ENCODE measurements at regions not wholly inside any gene's neighbourhood (a gene's known extent, or its start where the extent isn't known, plus 50 kb on each side); places are given as distances from the start of the nearest gene placed in this dataset.

DNA sequence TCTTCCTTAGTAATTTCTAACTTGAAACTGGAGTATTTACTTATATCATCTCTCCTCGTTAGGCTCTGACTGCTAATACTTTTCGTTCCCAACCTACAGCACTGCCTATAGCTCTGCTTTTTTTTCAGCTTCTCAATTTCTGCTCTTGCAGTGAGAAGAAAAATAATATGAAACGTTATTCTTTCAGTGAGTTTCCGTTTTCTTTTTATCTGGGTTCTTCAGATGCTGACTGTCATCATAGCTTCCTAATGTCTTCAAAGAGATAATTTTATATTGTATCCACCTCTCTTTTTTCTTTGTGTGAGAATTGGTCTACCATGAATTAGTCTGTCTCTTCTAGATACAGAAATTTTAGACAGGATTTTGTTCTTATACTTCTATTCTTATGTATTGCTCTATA, 454.9 kb downstream of the LMO7 start:
- H3K27me3 ChIP-seq (ENCODE audit: control insufficient read depth in 1 of 2, insufficient read depth in 2 of 2, low read length in 2 of 2), result no peaks in the 10 kb centered on the region
- no peak overlapping the region for H3K27ac ChIP-seq (ENCODE audit: low read depth, low read length)
- H3K4me1 ChIP-seq (ENCODE audit: control insufficient read depth in 1 of 2, insufficient read depth in 2 of 2, low read length in 2 of 2), result no peaks in the 10 kb centered on the region
- H3K4me3 ChIP-seq (ENCODE audit: low read depth in 1 of 2, low read length in 2 of 2), result no peak overlapping the region
- H3K36me3 ChIP-seq (ENCODE audit: control insufficient read depth in 1 of 2, insufficient read depth in 2 of 2, low read length in 2 of 2), result no peaks in the 10 kb centered on the region
- no peak overlapping the region for H3K9ac ChIP-seq (ENCODE audit: low read depth in 1 of 2, low read length in 2 of 2)
- H3K9me3 ChIP-seq (ENCODE audit: control insufficient read depth in 1 of 2, low read length in 2 of 2), result peaks cover 9 to 11% of the 10 kb centered on the region in 2 donors

DNA sequence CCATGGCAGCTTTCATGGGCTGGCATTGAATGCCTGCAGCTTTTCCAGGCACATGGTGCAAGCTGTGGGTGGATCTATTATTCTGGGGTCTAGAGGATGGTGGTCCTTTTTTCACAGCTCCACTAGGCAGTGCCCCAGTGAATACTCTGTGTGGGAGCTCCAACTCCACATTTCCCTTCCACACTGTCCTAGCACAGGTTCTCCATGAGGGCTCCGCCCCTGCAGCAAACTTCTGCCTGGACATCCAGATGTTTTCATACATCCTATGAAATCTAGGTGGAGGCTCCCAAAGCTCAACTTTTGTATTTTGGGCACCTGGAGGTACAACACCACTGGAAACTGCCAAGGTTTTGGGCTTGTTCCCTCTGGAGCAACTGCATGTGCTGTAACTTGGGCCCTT, 450.6 kb downstream of the LMO7 start:
- H3K4me1 ChIP-seq (ENCODE audit: control insufficient read depth in 1 of 2, insufficient read depth in 2 of 2, low read length in 2 of 2), result no peaks in the 10 kb centered on the region
- H3K27ac ChIP-seq (ENCODE audit: low read depth, low read length), result no peak overlapping the region
- H3K36me3 ChIP-seq (ENCODE audit: control insufficient read depth in 1 of 2, insufficient read depth in 2 of 2, low read length in 2 of 2), result no peaks in the 10 kb centered on the region
- peaks cover 9 to 13% of the 10 kb centered on the region in 2 donors for H3K9me3 ChIP-seq (ENCODE audit: control insufficient read depth in 1 of 2, low read length in 2 of 2)
- no peak overlapping the region for H3K4me3 ChIP-seq (ENCODE audit: low read depth in 1 of 2, low read length in 2 of 2)
- H3K27me3 ChIP-seq (ENCODE audit: control insufficient read depth in 1 of 2, insufficient read depth in 2 of 2, low read length in 2 of 2), result no peaks in the 10 kb centered on the region
- H3K9ac ChIP-seq (ENCODE audit: low read depth in 1 of 2, low read length in 2 of 2), result no peak overlapping the region

DNA sequence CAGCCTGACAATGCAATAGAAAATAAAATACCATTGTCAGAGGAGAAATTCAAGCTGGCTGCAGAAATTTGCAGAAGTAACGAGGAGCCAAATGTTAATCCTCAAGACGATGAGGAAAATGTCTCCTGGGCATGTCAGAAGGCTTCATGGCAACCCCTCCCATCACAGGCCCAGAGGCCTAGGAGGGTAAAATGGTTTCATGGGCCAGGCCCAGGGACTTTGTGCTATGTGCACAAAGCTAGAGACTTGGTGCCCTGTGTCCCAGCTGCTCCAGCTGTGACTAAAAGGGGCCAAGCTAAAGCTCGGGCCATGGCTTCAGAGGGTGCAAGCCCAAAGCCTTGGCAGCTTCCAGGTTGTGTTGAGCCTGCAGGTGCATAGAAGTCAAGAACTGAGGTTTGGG, 431.7 kb downstream of the LMO7 start:
- Histone ChIP-seq H3K9me3 (ENCODE audit: control insufficient read depth in 1 of 2, low read length in 2 of 2) (peaks cover 4 to 5% of the 10 kb centered on the region in 2 donors), H3K4me1 (ENCODE audit: control insufficient read depth in 1 of 2, insufficient read depth in 2 of 2, low read length in 2 of 2) (no peaks in the 10 kb centered on the region), H3K36me3 (ENCODE audit: control insufficient read depth in 1 of 2, insufficient read depth in 2 of 2, low read length in 2 of 2) (no peaks in the 10 kb centered on the region), H3K27ac (ENCODE audit: low read depth, low read length) (no peak overlapping the region), H3K9ac (ENCODE audit: low read depth in 1 of 2, low read length in 2 of 2) (no peak overlapping the region), H3K4me3 (ENCODE audit: low read depth in 1 of 2, low read length in 2 of 2) (no peak overlapping the region), H3K27me3 (ENCODE audit: control insufficient read depth in 1 of 2, insufficient read depth in 2 of 2, low read length in 2 of 2) (no peaks in the 10 kb centered on the region)

DNA sequence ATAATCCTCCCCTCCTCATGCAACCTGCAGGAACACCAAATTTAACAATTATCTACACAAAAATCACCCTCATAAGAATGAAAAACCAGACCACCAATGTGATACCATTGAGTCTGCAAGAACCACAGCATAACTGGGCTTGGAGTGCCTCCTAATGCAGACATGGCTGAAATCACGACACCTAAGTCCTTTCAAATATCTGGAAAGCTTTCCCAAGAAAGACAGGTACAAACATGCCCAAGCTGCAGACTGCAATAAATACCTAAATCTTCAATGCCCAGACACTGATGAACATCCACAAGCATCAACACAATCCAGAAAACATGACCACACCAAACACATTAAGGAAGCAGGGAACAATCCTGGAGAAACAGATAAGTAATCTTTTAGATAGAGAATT, 417.1 kb downstream of the LMO7 start:
- no peak overlapping the region for H3K27ac ChIP-seq (ENCODE audit: low read depth, low read length)
- H3K27me3 ChIP-seq (ENCODE audit: control insufficient read depth in 1 of 2, insufficient read depth in 2 of 2, low read length in 2 of 2), result no peaks in the 10 kb centered on the region
- no peak overlapping the region for H3K9ac ChIP-seq (ENCODE audit: low read depth in 1 of 2, low read length in 2 of 2)
- no peak overlapping the region for H3K4me3 ChIP-seq (ENCODE audit: low read depth in 1 of 2, low read length in 2 of 2)
- no peaks in the 10 kb centered on the region for H3K9me3 ChIP-seq (ENCODE audit: control insufficient read depth in 1 of 2, low read length in 2 of 2)
- H3K36me3 ChIP-seq (ENCODE audit: control insufficient read depth in 1 of 2, insufficient read depth in 2 of 2, low read length in 2 of 2), result no peaks in the 10 kb centered on the region
- no peaks in the 10 kb centered on the region for H3K4me1 ChIP-seq (ENCODE audit: control insufficient read depth in 1 of 2, insufficient read depth in 2 of 2, low read length in 2 of 2)

DNA sequence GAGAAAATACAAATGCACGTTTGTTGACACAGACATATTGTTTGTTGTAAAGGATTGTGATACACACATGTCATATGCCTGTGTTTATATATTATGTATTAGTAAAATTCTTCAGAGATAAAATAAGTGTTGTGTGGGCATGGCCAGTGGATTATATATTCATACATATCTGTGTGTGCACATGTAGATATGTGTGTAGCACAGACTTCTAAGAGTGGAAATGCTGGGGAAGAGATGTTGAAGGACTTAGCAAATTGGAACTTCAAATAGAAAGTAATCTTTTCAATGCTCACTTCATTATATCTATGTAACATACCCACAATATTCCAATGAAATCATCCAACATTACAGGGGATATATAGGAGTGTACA, 413.2 kb downstream of the LMO7 start:
- H3K4me3 ChIP-seq (ENCODE audit: low read depth in 1 of 2, low read length in 2 of 2), result no peak overlapping the region
- H3K4me1 ChIP-seq (ENCODE audit: control insufficient read depth in 1 of 2, insufficient read depth in 2 of 2, low read length in 2 of 2), result no peaks in the 10 kb centered on the region
- H3K9ac ChIP-seq (ENCODE audit: low read depth in 1 of 2, low read length in 2 of 2), result no peak overlapping the region
- no peak overlapping the region for H3K27ac ChIP-seq (ENCODE audit: low read depth, low read length)
- no peaks in the 10 kb centered on the region for H3K36me3 ChIP-seq (ENCODE audit: control insufficient read depth in 1 of 2, insufficient read depth in 2 of 2, low read length in 2 of 2)
- H3K27me3 ChIP-seq (ENCODE audit: control insufficient read depth in 1 of 2, insufficient read depth in 2 of 2, low read length in 2 of 2), result no peaks in the 10 kb centered on the region
- no peaks in the 10 kb centered on the region for H3K9me3 ChIP-seq (ENCODE audit: control insufficient read depth in 1 of 2, low read length in 2 of 2)

DNA sequence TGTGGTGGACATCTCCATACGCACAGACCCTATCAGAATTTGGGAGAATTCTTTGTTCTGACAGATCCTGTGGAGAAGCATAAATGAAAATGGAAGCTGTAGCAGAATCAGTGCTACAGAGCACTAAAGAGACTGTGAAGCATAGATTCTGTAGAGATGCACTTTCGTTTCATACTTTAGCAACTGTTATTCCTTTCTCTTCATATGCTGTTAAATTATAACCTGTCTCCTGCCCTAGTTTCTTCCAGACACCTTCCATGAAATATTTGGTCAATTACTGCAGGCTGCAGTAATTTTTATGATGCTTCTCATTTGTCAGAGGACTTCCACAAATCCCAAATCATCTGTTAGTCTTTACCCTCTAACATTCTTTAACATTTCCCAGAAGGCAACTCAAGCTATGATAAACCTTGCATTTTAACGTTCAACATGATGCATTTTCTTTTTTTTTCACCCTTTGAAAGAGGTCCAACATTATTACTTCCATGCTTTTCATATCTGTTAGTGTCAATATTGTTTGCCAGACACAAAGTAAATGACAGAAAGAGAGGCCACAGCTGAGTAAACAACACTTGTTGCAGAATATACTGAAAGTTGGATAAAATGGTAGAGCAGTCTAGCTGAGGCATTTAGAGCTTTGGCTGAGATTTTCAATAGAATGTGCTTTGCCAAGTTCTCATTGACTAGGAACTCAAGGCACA, 412.7 kb downstream of the LMO7 start:
- H3K4me1 ChIP-seq (ENCODE audit: control insufficient read depth in 1 of 2, insufficient read depth in 2 of 2, low read length in 2 of 2), result no peaks in the 10 kb centered on the region
- no peak overlapping the region for H3K27ac ChIP-seq (ENCODE audit: low read depth, low read length)
- no peaks in the 10 kb centered on the region for H3K27me3 ChIP-seq (ENCODE audit: control insufficient read depth in 1 of 2, insufficient read depth in 2 of 2, low read length in 2 of 2)
- no peak overlapping the region for H3K9ac ChIP-seq (ENCODE audit: low read depth in 1 of 2, low read length in 2 of 2)
- H3K9me3 ChIP-seq (ENCODE audit: control insufficient read depth in 1 of 2, low read length in 2 of 2), result no peaks in the 10 kb centered on the region
- H3K36me3 ChIP-seq (ENCODE audit: control insufficient read depth in 1 of 2, insufficient read depth in 2 of 2, low read length in 2 of 2), result no peaks in the 10 kb centered on the region
- no peak overlapping the region for H3K4me3 ChIP-seq (ENCODE audit: low read depth in 1 of 2, low read length in 2 of 2)

DNA sequence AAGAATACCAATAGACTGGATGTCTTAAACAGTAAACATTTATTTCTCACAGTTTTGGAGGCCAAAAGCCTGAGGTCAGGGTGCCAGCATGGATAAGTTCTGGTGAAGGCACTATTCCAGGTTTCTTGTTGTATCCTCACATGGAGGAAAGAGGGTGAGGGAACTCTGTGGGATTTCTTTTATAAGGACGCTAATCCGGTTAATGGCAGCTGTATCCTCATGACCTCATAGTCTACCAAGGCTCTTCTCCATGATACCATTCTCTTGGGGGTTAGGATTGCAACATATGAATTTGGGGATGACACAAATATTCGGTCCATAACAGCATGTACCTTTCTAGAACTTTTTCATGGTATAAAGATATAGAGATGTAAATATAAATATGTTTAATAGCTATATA, 412.0 kb downstream of the LMO7 start:
- no peak overlapping the region for H3K9ac ChIP-seq (ENCODE audit: low read depth in 1 of 2, low read length in 2 of 2)
- H3K27ac ChIP-seq (ENCODE audit: low read depth, low read length), result no peak overlapping the region
- no peak overlapping the region for H3K4me3 ChIP-seq (ENCODE audit: low read depth in 1 of 2, low read length in 2 of 2)
- H3K9me3 ChIP-seq (ENCODE audit: control insufficient read depth in 1 of 2, low read length in 2 of 2), result no peaks in the 10 kb centered on the region
- no peaks in the 10 kb centered on the region for H3K27me3 ChIP-seq (ENCODE audit: control insufficient read depth in 1 of 2, insufficient read depth in 2 of 2, low read length in 2 of 2)
- H3K36me3 ChIP-seq (ENCODE audit: control insufficient read depth in 1 of 2, insufficient read depth in 2 of 2, low read length in 2 of 2), result no peaks in the 10 kb centered on the region
- no peaks in the 10 kb centered on the region for H3K4me1 ChIP-seq (ENCODE audit: control insufficient read depth in 1 of 2, insufficient read depth in 2 of 2, low read length in 2 of 2)

DNA sequence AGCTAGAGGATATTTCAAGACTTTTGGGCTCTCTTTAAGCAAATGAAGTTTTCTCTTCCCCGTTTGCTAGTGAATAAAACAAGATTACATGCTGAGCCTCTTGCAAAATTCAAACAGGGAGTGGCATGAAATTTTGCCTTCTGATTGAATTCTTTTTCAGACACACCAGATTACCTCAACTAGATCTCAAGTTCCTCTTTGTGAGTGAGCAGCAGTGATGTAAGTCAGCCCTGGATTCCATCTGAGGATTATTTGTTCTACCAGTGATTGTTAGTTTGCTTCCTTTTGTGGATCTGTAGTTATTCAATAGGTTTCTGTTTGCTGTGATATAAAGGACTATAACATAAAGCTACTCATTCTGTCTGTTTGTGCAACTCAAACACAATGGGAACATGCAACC, 407.7 kb downstream of the LMO7 start:
- no peaks in the 10 kb centered on the region for H3K36me3 ChIP-seq (ENCODE audit: control insufficient read depth in 1 of 2, insufficient read depth in 2 of 2, low read length in 2 of 2)
- H3K4me3 ChIP-seq (ENCODE audit: low read depth in 1 of 2, low read length in 2 of 2), result no peak overlapping the region
- no peak overlapping the region for H3K27ac ChIP-seq (ENCODE audit: low read depth, low read length)
- H3K4me1 ChIP-seq (ENCODE audit: control insufficient read depth in 1 of 2, insufficient read depth in 2 of 2, low read length in 2 of 2), result no peaks in the 10 kb centered on the region
- no peak overlapping the region for H3K9ac ChIP-seq (ENCODE audit: low read depth in 1 of 2, low read length in 2 of 2)
- H3K9me3 ChIP-seq (ENCODE audit: control insufficient read depth in 1 of 2, low read length in 2 of 2), result no peaks in the 10 kb centered on the region
- H3K27me3 ChIP-seq (ENCODE audit: control insufficient read depth in 1 of 2, insufficient read depth in 2 of 2, low read length in 2 of 2), result no peaks in the 10 kb centered on the region

DNA sequence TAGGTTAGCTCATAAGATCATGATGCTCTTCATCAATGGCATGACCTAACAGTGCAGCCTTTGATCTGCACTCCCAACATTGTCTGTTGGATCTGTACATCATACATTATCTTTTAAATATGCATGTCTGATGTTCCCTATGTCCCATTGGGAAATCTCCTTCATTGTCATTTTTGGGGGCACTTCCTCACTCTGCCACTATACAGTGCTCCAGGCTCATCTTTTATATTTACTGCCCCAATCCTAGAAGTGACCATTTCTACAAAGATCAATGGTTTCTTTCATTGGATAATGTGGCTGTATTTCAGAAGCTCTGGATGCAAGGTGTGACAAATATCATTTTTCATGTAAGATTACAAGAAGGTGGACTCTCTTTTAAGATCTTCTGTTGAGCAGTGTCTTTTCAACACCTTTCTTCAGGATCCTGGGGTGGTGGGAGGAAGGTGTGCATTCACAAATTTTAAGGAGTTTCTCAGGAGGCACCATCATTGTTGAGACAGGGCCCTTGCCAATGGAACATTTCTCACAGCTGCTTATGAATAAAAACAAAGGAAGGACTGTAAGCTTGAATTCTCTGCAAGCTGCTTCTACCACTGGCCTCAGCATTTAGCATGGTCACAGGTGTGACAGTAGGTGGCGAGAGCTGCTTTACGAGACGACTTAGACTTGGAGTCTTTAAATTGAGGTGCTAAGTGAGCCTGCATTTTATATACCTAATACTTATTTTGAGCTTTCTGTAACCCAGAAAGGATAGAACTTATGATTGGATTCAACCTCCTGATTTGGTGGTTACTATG, 403.0 kb downstream of the LMO7 start:
- H3K27me3 ChIP-seq (ENCODE audit: control insufficient read depth in 1 of 2, insufficient read depth in 2 of 2, low read length in 2 of 2), result no peaks in the 10 kb centered on the region
- no peak overlapping the region for H3K27ac ChIP-seq (ENCODE audit: low read depth, low read length)

DNA sequence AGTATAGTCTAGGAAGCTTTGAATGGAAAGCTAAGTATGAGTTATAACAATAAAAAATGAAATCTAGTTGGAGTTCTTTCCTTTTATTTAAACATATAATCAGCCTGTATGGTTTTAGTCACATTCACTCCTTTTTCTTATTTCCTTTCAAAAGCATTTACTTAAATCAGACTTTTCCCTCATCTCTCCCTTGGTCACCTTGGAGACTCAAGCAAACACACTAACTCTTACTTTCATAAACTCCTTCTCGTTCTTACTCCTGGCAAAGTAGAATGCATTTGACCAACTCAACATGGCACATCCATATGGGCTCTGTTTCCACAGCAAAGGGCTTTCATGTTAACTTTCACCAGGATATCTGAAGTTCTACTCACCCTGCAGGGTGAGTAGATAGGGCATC, 400.0 kb downstream of the LMO7 start:
- Histone ChIP-seq H3K36me3 (ENCODE audit: control insufficient read depth in 1 of 2, insufficient read depth in 2 of 2, low read length in 2 of 2) (no peaks in the 10 kb centered on the region), H3K9me3 (ENCODE audit: control insufficient read depth in 1 of 2, low read length in 2 of 2) (no peaks in the 10 kb centered on the region), H3K4me1 (ENCODE audit: control insufficient read depth in 1 of 2, insufficient read depth in 2 of 2, low read length in 2 of 2) (no peaks in the 10 kb centered on the region), H3K9ac (ENCODE audit: low read depth in 1 of 2, low read length in 2 of 2) (no peak overlapping the region), H3K27me3 (ENCODE audit: control insufficient read depth in 1 of 2, insufficient read depth in 2 of 2, low read length in 2 of 2) (no peaks in the 10 kb centered on the region), H3K27ac (ENCODE audit: low read depth, low read length) (no peak overlapping the region), H3K4me3 (ENCODE audit: low read depth in 1 of 2, low read length in 2 of 2) (no peak overlapping the region)

More for the DNA sequence above, 403.0 kb downstream of the LMO7 start:
- H3K36me3 ChIP-seq (ENCODE audit: control insufficient read depth in 1 of 2, insufficient read depth in 2 of 2, low read length in 2 of 2), result no peaks in the 10 kb centered on the region
- H3K9me3 ChIP-seq (ENCODE audit: control insufficient read depth in 1 of 2, low read length in 2 of 2), result no peaks in the 10 kb centered on the region
- no peaks in the 10 kb centered on the region for H3K4me1 ChIP-seq (ENCODE audit: control insufficient read depth in 1 of 2, insufficient read depth in 2 of 2, low read length in 2 of 2)
- H3K9ac ChIP-seq (ENCODE audit: low read depth in 1 of 2, low read length in 2 of 2), result no peak overlapping the region
- no peak overlapping the region for H3K4me3 ChIP-seq (ENCODE audit: low read depth in 1 of 2, low read length in 2 of 2)

All from duodenal mucosa (tissue), 2 donors.